ENCODE measurements at regions not wholly inside any gene's neighbourhood (a gene's known extent, or its start where the extent isn't known, plus 50 kb on each side); places are given as distances from the start of the nearest gene placed in this dataset.
"Not testable (repeated sequence)": the region's sequence is repeated elsewhere in the genome, so short reads cannot be mapped to it uniquely, and the experiment has no call there.

GRCh38 chr11:93032580-93032979, 63.1 kb downstream of the MTNR1B start:
- Histone ChIP-seq H3K27me3 (ENCODE audit: control insufficient read depth, insufficient read depth, low read length) (no peaks in the 10 kb centered on the region), H3K27ac (ENCODE audit: low read length) (no peak overlapping the region), H3K9me3 (ENCODE audit: control insufficient read depth, low read depth, low read length) (no peaks in the 10 kb centered on the region), H3K4me1 (ENCODE audit: control insufficient read depth, low read depth, low read length) (peaks cover 2% of the 10 kb centered on the region), H3K4me3 (ENCODE audit: low read length) (no peak overlapping the region), H3K36me3 (ENCODE audit: control insufficient read depth, low read depth, low read length) (no peaks in the 10 kb centered on the region), H3K9ac (ENCODE audit: low read length) (no peak overlapping the region)

- peaks cover 2% of the 10 kb centered on the region for H3K4me1 ChIP-seq (ENCODE audit: control insufficient read depth, low read depth, low read length)
- H3K4me3 ChIP-seq (ENCODE audit: low read length) = no peak overlapping the region
- no peak overlapping the region for H3K27ac ChIP-seq (ENCODE audit: low read length)
- H3K9me3 ChIP-seq (ENCODE audit: control insufficient read depth, low read depth, low read length) = no peaks in the 10 kb centered on the region
- no peaks in the 10 kb centered on the region for H3K27me3 ChIP-seq (ENCODE audit: control insufficient read depth, insufficient read depth, low read length)
- H3K9ac ChIP-seq (ENCODE audit: low read length) = no peak overlapping the region
- no peaks in the 10 kb centered on the region for H3K36me3 ChIP-seq (ENCODE audit: control insufficient read depth, low read depth, low read length)
Measured at GRCh38 chr11:93033093-93033492, 63.6 kb downstream of the MTNR1B start.

DNA sequence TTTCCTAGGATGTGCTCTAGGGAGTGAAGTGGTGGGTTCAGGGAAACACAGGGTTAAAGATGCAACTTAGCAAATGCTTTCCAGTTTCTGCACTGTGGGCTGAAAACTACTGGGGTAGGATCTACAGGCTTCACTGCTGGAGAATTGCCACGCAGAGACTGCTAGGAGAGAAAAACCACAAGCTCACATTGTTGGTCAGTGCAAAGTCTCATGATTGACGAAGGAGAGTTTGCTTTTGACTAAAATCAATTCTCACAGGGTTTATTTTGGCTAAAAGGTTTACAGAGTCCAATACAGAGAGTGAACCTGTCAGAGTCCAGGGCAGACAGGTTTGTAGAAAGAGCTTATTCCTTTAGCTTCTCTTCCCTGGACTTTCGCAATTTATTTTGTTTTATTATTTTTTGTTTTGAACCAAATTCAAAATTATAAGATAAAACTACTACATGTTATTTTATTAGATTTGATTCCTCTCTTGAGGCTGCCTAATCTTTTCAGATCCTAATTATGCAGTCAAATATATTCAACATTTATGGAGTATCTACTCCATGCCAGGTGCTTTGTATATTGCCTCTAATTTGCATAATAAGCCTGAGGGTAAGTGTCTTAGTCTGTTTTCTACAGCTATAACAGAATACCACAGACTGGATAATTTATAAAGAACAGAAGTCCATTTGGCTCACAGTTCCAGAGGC, 64.7 kb downstream of the MTNR1B start:
- H3K36me3 ChIP-seq (ENCODE audit: control insufficient read depth, low read depth, low read length) = no peaks in the 10 kb centered on the region
- no peak overlapping the region for H3K9ac ChIP-seq (ENCODE audit: low read length)
- no peak overlapping the region for H3K27ac ChIP-seq (ENCODE audit: low read length)
- H3K4me3 ChIP-seq (ENCODE audit: low read length) = no peak overlapping the region
- H3K4me1 ChIP-seq (ENCODE audit: control insufficient read depth, low read depth, low read length) = peaks cover 2% of the 10 kb centered on the region
- no peaks in the 10 kb centered on the region for H3K9me3 ChIP-seq (ENCODE audit: control insufficient read depth, low read depth, low read length)
- no peaks in the 10 kb centered on the region for H3K27me3 ChIP-seq (ENCODE audit: control insufficient read depth, insufficient read depth, low read length)

GRCh38 chr11:93034723-93035039, 65.2 kb downstream of the MTNR1B start:
- no peaks in the 10 kb centered on the region for H3K36me3 ChIP-seq (ENCODE audit: control insufficient read depth, low read depth, low read length)
- no peaks in the 10 kb centered on the region for H3K27me3 ChIP-seq (ENCODE audit: control insufficient read depth, insufficient read depth, low read length)
- peaks cover 2% of the 10 kb centered on the region for H3K4me1 ChIP-seq (ENCODE audit: control insufficient read depth, low read depth, low read length)
- no peak overlapping the region for H3K4me3 ChIP-seq (ENCODE audit: low read length)
- H3K9ac ChIP-seq (ENCODE audit: low read length) = no peak overlapping the region
- no peaks in the 10 kb centered on the region for H3K9me3 ChIP-seq (ENCODE audit: control insufficient read depth, low read depth, low read length)
- H3K27ac ChIP-seq (ENCODE audit: low read length) = no peak overlapping the region

GRCh38 chr11:93038521-93038920, 69.1 kb downstream of the MTNR1B start:
- H3K27me3 ChIP-seq (ENCODE audit: control insufficient read depth, insufficient read depth, low read length) = no peaks in the 10 kb centered on the region
- no peaks in the 10 kb centered on the region for H3K4me1 ChIP-seq (ENCODE audit: control insufficient read depth, low read depth, low read length)
- H3K36me3 ChIP-seq (ENCODE audit: control insufficient read depth, low read depth, low read length) = no peaks in the 10 kb centered on the region
- peaks cover 9% of the 10 kb centered on the region for H3K9me3 ChIP-seq (ENCODE audit: control insufficient read depth, low read depth, low read length)
- no peak overlapping the region for H3K27ac ChIP-seq (ENCODE audit: low read length)
- H3K9ac ChIP-seq (ENCODE audit: low read length) = no peak overlapping the region
- H3K4me3 ChIP-seq (ENCODE audit: low read length) = no peak overlapping the region

DNA sequence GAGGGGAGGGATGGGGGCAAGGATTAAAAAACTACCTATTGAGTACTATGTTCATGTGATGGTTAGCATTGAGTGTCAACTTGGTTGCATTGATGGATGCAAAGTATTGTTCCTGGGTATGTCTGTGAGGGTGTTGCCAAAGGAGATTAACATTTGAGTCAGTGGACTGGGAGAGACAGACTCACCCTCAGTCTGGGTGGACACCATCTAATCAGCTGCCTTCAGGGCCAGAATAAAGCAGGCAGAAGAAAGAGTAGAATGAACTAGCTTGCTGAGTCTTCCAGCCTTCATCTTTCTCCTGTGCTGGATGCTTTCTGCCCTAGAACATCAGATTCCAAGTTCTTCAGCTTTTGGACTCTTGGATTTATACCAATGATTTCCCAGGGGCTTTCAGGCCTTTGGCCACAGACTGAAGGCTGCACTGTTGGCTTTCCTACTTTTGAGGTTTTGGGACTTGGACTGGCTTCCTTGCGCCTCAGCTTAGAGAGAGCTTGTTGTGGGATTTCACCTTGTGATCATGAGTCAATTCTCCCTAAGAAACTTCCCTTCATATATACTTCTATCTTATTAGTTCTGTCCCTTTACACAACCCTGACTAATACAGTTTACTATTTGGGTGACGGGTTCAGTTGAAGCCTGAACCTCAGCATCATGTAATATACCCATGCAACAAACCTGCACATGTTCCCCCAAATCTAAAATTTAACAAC, 70.2 kb downstream of the MTNR1B start:
- Histone ChIP-seq H3K27ac (ENCODE audit: low read length) (no peak overlapping the region), H3K9ac (ENCODE audit: low read length) (no peak overlapping the region), H3K27me3 (ENCODE audit: control insufficient read depth, insufficient read depth, low read length) (no peaks in the 10 kb centered on the region), H3K4me1 (ENCODE audit: control insufficient read depth, low read depth, low read length) (no peaks in the 10 kb centered on the region), H3K4me3 (ENCODE audit: low read length) (no peak overlapping the region), H3K36me3 (ENCODE audit: control insufficient read depth, low read depth, low read length) (no peaks in the 10 kb centered on the region), H3K9me3 (ENCODE audit: control insufficient read depth, low read depth, low read length) (peaks cover 9% of the 10 kb centered on the region)

GRCh38 chr11:93041682-93042081, 72.2 kb downstream of the MTNR1B start:
- H3K9me3 ChIP-seq (ENCODE audit: control insufficient read depth, low read depth, low read length) = peaks cover 9% of the 10 kb centered on the region
- H3K27ac ChIP-seq (ENCODE audit: low read length) = no peak overlapping the region
- no peaks in the 10 kb centered on the region for H3K36me3 ChIP-seq (ENCODE audit: control insufficient read depth, low read depth, low read length)
- H3K27me3 ChIP-seq (ENCODE audit: control insufficient read depth, insufficient read depth, low read length) = no peaks in the 10 kb centered on the region
- no peak overlapping the region for H3K4me3 ChIP-seq (ENCODE audit: low read length)
- no peaks in the 10 kb centered on the region for H3K4me1 ChIP-seq (ENCODE audit: control insufficient read depth, low read depth, low read length)
- no peak overlapping the region for H3K9ac ChIP-seq (ENCODE audit: low read length)

DNA sequence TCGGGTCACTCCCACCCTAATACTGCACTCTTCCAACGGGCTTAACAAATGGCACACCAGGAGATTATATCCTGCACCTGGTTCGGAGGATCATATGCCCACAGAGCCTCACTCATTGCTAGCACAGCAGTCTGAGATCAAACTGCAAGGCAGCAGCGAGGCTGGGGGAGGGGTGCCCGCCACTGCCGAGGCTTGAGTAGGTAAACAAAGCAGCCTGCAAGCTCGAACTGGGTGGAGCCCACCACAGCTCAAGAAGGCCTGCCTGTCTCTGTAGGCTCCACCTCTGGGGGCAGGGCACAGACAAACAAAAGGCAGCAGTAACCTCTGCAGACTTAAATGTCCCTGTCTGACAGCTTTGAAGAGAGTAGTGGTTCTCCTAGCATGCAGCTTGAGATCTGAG, 73.7 kb downstream of the MTNR1B start:
- H3K27me3 ChIP-seq (ENCODE audit: control insufficient read depth, insufficient read depth, low read length); H3K27ac ChIP-seq (ENCODE audit: low read length); H3K36me3 ChIP-seq (ENCODE audit: control insufficient read depth, low read depth, low read length); H3K4me1 ChIP-seq (ENCODE audit: control insufficient read depth, low read depth, low read length); H3K9me3 ChIP-seq (ENCODE audit: control insufficient read depth, low read depth, low read length); H3K4me3 ChIP-seq (ENCODE audit: low read length); H3K9ac ChIP-seq (ENCODE audit: low read length): not testable (repeated sequence)

- Histone ChIP-seq H3K4me3 (ENCODE audit: low read length) (no peak overlapping the region), H3K4me1 (ENCODE audit: control insufficient read depth, low read depth, low read length) (no peaks in the 10 kb centered on the region), H3K27me3 (ENCODE audit: control insufficient read depth, insufficient read depth, low read length) (no peaks in the 10 kb centered on the region), H3K9me3 (ENCODE audit: control insufficient read depth, low read depth, low read length) (no peaks in the 10 kb centered on the region), H3K9ac (ENCODE audit: low read length) (no peak overlapping the region), H3K27ac (ENCODE audit: low read length) (no peak overlapping the region), H3K36me3 (ENCODE audit: control insufficient read depth, low read depth, low read length) (no peaks in the 10 kb centered on the region)
Measured at GRCh38 chr11:93049740-93050139, 80.3 kb downstream of the MTNR1B start.

DNA sequence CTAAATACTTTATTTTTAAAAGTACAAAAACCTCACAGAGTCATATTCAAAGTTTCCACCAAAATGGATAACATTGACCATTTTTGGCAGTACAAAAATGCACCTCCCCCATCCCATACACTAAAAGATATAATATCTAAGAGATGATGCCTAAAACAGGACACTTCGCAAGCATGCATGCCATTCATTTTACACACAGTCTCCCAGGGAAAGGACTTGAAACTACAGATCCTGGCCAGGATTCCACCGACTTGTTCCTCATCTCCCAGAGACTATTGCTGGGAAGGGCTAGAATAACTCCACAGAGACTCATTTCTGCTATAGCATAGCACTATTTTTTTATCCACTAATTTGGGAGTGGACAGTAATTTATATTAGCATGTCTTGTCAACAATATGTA, 81.7 kb downstream of the MTNR1B start:
- no peaks in the 10 kb centered on the region for H3K9me3 ChIP-seq (ENCODE audit: control insufficient read depth, low read depth, low read length)
- no peaks in the 10 kb centered on the region for H3K4me1 ChIP-seq (ENCODE audit: control insufficient read depth, low read depth, low read length)
- no peak overlapping the region for H3K27ac ChIP-seq (ENCODE audit: low read length)
- no peak overlapping the region for H3K4me3 ChIP-seq (ENCODE audit: low read length)
- H3K9ac ChIP-seq (ENCODE audit: low read length) = no peak overlapping the region
- no peaks in the 10 kb centered on the region for H3K27me3 ChIP-seq (ENCODE audit: control insufficient read depth, insufficient read depth, low read length)
- H3K36me3 ChIP-seq (ENCODE audit: control insufficient read depth, low read depth, low read length) = no peaks in the 10 kb centered on the region

- no peak overlapping the region for H3K4me3 ChIP-seq (ENCODE audit: low read length)
- no peaks in the 10 kb centered on the region for H3K27me3 ChIP-seq (ENCODE audit: control insufficient read depth, insufficient read depth, low read length)
- no peak overlapping the region for H3K9ac ChIP-seq (ENCODE audit: low read length)
- H3K36me3 ChIP-seq (ENCODE audit: control insufficient read depth, low read depth, low read length) = no peaks in the 10 kb centered on the region
- H3K27ac ChIP-seq (ENCODE audit: low read length) = no peak overlapping the region
- H3K9me3 ChIP-seq (ENCODE audit: control insufficient read depth, low read depth, low read length) = no peaks in the 10 kb centered on the region
- H3K4me1 ChIP-seq (ENCODE audit: control insufficient read depth, low read depth, low read length) = no peaks in the 10 kb centered on the region
Measured at GRCh38 chr11:93053864-93054263, 84.4 kb downstream of the MTNR1B start.

DNA sequence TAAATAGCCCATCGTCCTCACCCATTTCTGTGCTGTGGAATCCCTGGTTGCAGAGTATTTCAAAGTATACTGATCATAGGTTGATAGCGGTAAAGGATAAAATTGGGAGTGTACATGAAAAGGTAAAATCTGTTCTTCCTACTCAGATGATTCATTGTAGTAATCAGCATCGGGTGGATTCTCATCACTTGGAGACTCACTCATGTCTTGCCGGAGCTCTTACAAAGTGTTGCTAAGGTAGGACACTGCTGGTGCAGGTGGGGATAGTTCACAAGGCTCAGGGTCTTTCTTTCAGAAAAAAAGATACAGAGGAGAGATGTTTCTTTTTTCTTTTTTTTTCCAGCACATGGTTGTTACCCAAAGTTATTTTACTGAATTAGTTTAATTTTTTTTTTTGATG, 84.8 kb downstream of the MTNR1B start:
- no peaks in the 10 kb centered on the region for H3K9me3 ChIP-seq (ENCODE audit: control insufficient read depth, low read depth, low read length)
- no peak overlapping the region for H3K27ac ChIP-seq (ENCODE audit: low read length)
- H3K9ac ChIP-seq (ENCODE audit: low read length) = no peak overlapping the region
- no peak overlapping the region for H3K4me3 ChIP-seq (ENCODE audit: low read length)
- H3K36me3 ChIP-seq (ENCODE audit: control insufficient read depth, low read depth, low read length) = no peaks in the 10 kb centered on the region
- no peaks in the 10 kb centered on the region for H3K27me3 ChIP-seq (ENCODE audit: control insufficient read depth, insufficient read depth, low read length)
- H3K4me1 ChIP-seq (ENCODE audit: control insufficient read depth, low read depth, low read length) = no peaks in the 10 kb centered on the region
